ENCODE measurements at regions not wholly inside any gene's neighbourhood (a gene's known extent, or its start where the extent isn't known, plus 50 kb on each side); places are given as distances from the start of the nearest gene placed in this dataset.

DNA sequence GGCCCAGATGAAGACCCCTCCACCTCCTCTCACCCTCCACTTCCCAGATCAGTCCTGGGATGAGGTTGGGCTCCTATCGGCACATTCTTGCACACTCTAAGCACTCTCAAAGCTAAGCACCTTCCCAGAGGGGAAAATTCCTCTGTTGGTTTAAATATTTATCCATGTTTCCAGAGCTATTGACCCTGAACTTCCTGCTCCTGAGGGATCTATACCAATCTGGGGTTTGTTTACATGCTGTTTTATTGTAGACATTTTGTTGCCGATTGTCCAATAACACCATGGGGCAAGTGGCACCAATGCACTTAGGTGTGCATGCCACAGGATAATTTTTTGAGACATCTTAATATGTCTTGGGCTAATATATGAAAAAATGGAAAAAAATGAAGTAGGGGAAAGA lies 476.2 kb downstream of the SLC4A3 start:
- TF ChIP-seq, protein P1, sequence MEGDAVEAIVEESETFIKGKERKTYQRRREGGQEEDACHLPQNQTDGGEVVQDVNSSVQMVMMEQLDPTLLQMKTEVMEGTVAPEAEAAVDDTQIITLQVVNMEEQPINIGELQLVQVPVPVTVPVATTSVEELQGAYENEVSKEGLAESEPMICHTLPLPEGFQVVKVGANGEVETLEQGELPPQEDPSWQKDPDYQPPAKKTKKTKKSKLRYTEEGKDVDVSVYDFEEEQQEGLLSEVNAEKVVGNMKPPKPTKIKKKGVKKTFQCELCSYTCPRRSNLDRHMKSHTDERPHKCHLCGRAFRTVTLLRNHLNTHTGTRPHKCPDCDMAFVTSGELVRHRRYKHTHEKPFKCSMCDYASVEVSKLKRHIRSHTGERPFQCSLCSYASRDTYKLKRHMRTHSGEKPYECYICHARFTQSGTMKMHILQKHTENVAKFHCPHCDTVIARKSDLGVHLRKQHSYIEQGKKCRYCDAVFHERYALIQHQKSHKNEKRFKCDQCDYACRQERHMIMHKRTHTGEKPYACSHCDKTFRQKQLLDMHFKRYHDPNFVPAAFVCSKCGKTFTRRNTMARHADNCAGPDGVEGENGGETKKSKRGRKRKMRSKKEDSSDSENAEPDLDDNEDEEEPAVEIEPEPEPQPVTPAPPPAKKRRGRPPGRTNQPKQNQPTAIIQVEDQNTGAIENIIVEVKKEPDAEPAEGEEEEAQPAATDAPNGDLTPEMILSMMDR (IDR thresholded peaks at IDR 0.05): no peak
- no peak for TF ChIP-seq POLR2A (IDR thresholded peaks at IDR 0.05)
- no peak for TF ChIP-seq POLR2AphosphoS5 (IDR thresholded peaks at IDR 0.05)
